ENCODE measurements at regions not wholly inside any gene's neighbourhood (a gene's known extent, or its start where the extent isn't known, plus 50 kb on each side); places are given as distances from the start of the nearest gene placed in this dataset.

GRCh38 chr4:52256522-52256921 is 205.4 kb downstream of the SPATA18 start:
- TF ChIP-seq POLR2A (IDR thresholded peaks at IDR 0.05; ENCODE audit: low read depth, low read length) (no peak), POLR2AphosphoS5 (IDR thresholded peaks at IDR 0.05; ENCODE audit: low read depth, low read length) (no peak)
- no peak for FAIRE-seq
- DNase-seq (ENCODE audit: insufficient read length): no peak

DNA sequence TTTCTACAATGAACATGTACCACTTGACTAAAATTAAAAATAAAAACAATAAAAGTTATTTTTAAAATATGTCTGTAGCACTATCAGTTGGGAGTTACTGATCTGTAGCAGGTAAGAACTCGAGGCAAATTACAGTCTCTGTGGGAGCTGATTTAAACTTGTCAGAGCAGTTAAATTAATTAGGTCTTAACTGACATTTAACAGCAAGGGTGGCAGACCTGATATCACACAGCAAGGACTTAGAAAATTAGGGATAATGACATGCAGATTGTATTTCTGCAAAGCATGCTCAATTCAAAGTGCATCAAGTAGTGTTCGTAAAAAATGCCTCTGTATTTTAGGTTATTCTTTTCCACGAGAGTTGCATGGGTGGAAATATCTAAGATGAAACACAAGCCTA is 208.9 kb downstream of the SPATA18 start:
- DNase-seq (ENCODE audit: insufficient read length) (no peak), FAIRE-seq (no peak)
- TF ChIP-seq POLR2AphosphoS5 (IDR thresholded peaks at IDR 0.05; ENCODE audit: low read depth, low read length): no peak
- TF ChIP-seq POLR2A (IDR thresholded peaks at IDR 0.05; ENCODE audit: low read depth, low read length): no peak
- TF ChIP-seq TAF1 (IDR thresholded peaks at IDR 0.05; ENCODE audit: borderline replicate concordance, low read depth, low read length): no peak

- DNase-seq (ENCODE audit: insufficient read length) (no peak), FAIRE-seq (no peak)
- TF ChIP-seq TAF1 (IDR thresholded peaks at IDR 0.05; ENCODE audit: borderline replicate concordance, low read depth, low read length) (no peak), POLR2A (IDR thresholded peaks at IDR 0.05; ENCODE audit: low read depth, low read length) (no peak), POLR2AphosphoS5 (IDR thresholded peaks at IDR 0.05; ENCODE audit: low read depth, low read length) (no peak)
Measured at GRCh38 chr4:52260514-52261210, 209.6 kb downstream of the SPATA18 start.

- TF ChIP-seq TAF1 (IDR thresholded peaks at IDR 0.05; ENCODE audit: borderline replicate concordance, low read depth, low read length): no peak
- TF ChIP-seq POLR2A (IDR thresholded peaks at IDR 0.05; ENCODE audit: low read depth, low read length): no peak
- TF ChIP-seq POLR2AphosphoS5 (IDR thresholded peaks at IDR 0.05; ENCODE audit: low read depth, low read length): no peak
- no peak for FAIRE-seq
- DNase-seq (ENCODE audit: insufficient read length): no peak
Measured at GRCh38 chr4:52263607-52264006, 212.5 kb downstream of the SPATA18 start.

GRCh38 chr4:52265781-52266525 is 214.8 kb downstream of the SPATA18 start:
- TF ChIP-seq POLR2AphosphoS5 (IDR thresholded peaks at IDR 0.05; ENCODE audit: low read depth, low read length): no peak
- TF ChIP-seq POLR2A (IDR thresholded peaks at IDR 0.05; ENCODE audit: low read depth, low read length): no peak
- no peak for TF ChIP-seq TAF1 (IDR thresholded peaks at IDR 0.05; ENCODE audit: borderline replicate concordance, low read depth, low read length)
- DNase-seq (ENCODE audit: insufficient read length) (no peak), FAIRE-seq (no peak)

GRCh38 chr4:52266537-52267137 is 215.5 kb downstream of the SPATA18 start:
- TF ChIP-seq POLR2AphosphoS5 (IDR thresholded peaks at IDR 0.05; ENCODE audit: low read depth, low read length): no peak
- TF ChIP-seq POLR2A (IDR thresholded peaks at IDR 0.05; ENCODE audit: low read depth, low read length): no peak
- TF ChIP-seq TAF1 (IDR thresholded peaks at IDR 0.05; ENCODE audit: borderline replicate concordance, low read depth, low read length): no peak
- DNase-seq (ENCODE audit: insufficient read length) (no peak), FAIRE-seq (no peak)

GRCh38 chr4:52269761-52270160 is 218.7 kb downstream of the SPATA18 start:
- DNase-seq (ENCODE audit: insufficient read length) (no peak), FAIRE-seq (no peak)
- TF ChIP-seq POLR2AphosphoS5 (IDR thresholded peaks at IDR 0.05; ENCODE audit: low read depth, low read length) (no peak), TAF1 (IDR thresholded peaks at IDR 0.05; ENCODE audit: borderline replicate concordance, low read depth, low read length) (no peak), POLR2A (IDR thresholded peaks at IDR 0.05; ENCODE audit: low read depth, low read length) (no peak)

DNA sequence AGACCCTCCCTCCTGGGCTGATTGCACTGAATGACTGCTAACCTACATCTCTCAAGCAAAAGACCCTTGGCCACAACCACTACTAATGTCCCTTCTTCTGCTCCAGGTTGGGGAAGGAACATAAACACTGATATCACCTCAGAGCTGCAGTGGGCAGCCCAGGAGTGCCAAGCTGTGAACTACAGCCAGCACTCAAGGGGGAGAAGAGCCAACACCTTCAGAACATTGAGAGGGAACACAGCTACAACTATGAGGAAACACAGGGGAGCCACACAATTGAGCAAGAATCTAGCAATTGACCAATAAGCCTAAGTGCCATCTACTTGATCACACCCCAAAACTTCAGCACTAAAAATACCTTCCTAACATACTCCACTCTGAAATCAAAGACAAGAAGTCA is 222.8 kb downstream of the SPATA18 start:
- FAIRE-seq: no peak
- no peak for DNase-seq (ENCODE audit: insufficient read length)
- TF ChIP-seq TAF1 (IDR thresholded peaks at IDR 0.05; ENCODE audit: borderline replicate concordance, low read depth, low read length) (no peak), POLR2AphosphoS5 (IDR thresholded peaks at IDR 0.05; ENCODE audit: low read depth, low read length) (no peak), POLR2A (IDR thresholded peaks at IDR 0.05; ENCODE audit: low read depth, low read length) (no peak)

GRCh38 chr4:52288212-52288855 is 237.2 kb downstream of the SPATA18 start:
- no peak for DNase-seq (ENCODE audit: insufficient read length)
- TF ChIP-seq POLR2AphosphoS5 (IDR thresholded peaks at IDR 0.05; ENCODE audit: low read depth, low read length): no peak
- no peak for TF ChIP-seq TAF1 (IDR thresholded peaks at IDR 0.05; ENCODE audit: borderline replicate concordance, low read depth, low read length)
- TF ChIP-seq POLR2A (IDR thresholded peaks at IDR 0.05; ENCODE audit: low read depth, low read length): no peak
- FAIRE-seq: no peak

GRCh38 chr4:52290466-52290865 is 239.4 kb downstream of the SPATA18 start:
- no peak for DNase-seq (ENCODE audit: insufficient read length)
- FAIRE-seq: no peak
- TF ChIP-seq TAF1 (IDR thresholded peaks at IDR 0.05; ENCODE audit: borderline replicate concordance, low read depth, low read length) (no peak), POLR2AphosphoS5 (IDR thresholded peaks at IDR 0.05; ENCODE audit: low read depth, low read length) (no peak), POLR2A (IDR thresholded peaks at IDR 0.05; ENCODE audit: low read depth, low read length) (no peak)

DNA sequence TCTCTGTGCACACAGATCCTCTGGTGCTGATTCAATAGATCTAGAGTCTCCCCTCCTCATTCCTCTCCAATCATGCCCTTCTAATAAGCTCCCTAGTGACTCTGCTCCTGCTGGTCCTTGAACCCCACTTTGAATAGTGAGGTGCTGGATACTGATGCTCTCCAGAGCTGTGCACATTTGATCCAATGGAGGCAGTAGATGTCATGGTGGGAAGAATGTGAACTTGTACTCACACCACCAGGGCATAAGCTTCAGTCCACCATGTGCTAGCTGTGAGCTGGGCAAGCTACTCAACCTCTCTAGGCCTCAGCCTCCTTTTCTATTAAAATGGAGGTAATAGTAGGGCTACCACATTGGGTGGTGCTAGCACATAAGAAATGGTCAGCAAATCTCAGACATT is 241.1 kb downstream of the SPATA18 start:
- FAIRE-seq: no peak
- TF ChIP-seq POLR2A (IDR thresholded peaks at IDR 0.05; ENCODE audit: low read depth, low read length) (no peak), POLR2AphosphoS5 (IDR thresholded peaks at IDR 0.05; ENCODE audit: low read depth, low read length) (no peak), TAF1 (IDR thresholded peaks at IDR 0.05; ENCODE audit: borderline replicate concordance, low read depth, low read length) (no peak)

More for the DNA sequence above, 241.1 kb downstream of the SPATA18 start:
- DNase-seq (ENCODE audit: insufficient read length): no peak
